NOMO-1 treated with dmso at 0.1 percent for 144 hours (cell line): ENCODE measurements at regions not wholly inside any gene's neighbourhood (a gene's known extent, or its start where the extent isn't known, plus 50 kb on each side); places are given as distances from the start of the nearest gene placed in this dataset.
"Not testable (repeated sequence)": the region's sequence is repeated elsewhere in the genome, so short reads cannot be mapped to it uniquely, and the experiment has no call there.

ENCODE experiments used
- DNase-seq: peaks from one replicate; lab custom pipeline; 2025; ENCODE audit not compliant: unreplicated experiment; lab: John Stamatoyannopoulos, UW

GRCh38 chr17:63171428-63172393 lies 205.7 kb downstream of the TANC2 start:
- DNase-seq, result no peak

- no peak for DNase-seq
Measured at GRCh38 chr17:63173450-63173849, 207.4 kb downstream of the TANC2 start.

GRCh38 chr17:63173903-63174302 lies 207.9 kb downstream of the TANC2 start:
- no peak for DNase-seq

GRCh38 chr17:63178530-63178929 lies 212.5 kb downstream of the TANC2 start:
- DNase-seq, result no peak

- DNase-seq, result no peak
Measured at GRCh38 chr17:63181856-63182255, 215.8 kb downstream of the TANC2 start.

- no peak for DNase-seq
Measured at GRCh38 chr17:63185420-63185819, 219.4 kb downstream of the TANC2 start.

GRCh38 chr17:63189082-63189481 lies 223.0 kb downstream of the TANC2 start:
- DNase-seq, result no peak

- no peak for DNase-seq
Measured at GRCh38 chr17:63189930-63190329, 223.9 kb downstream of the TANC2 start.

GRCh38 chr17:63190821-63191370 lies 224.9 kb downstream of the TANC2 start:
- DNase-seq, result no peak

GRCh38 chr17:63191610-63192009 lies 225.6 kb downstream of the TANC2 start:
- peak; percentile 74 for DNase-seq

GRCh38 chr17:63193827-63194226 lies 227.8 kb downstream of the TANC2 start:
- no peak for DNase-seq

- DNase-seq, result no peak
Measured at GRCh38 chr17:63196772-63197335, 230.8 kb downstream of the TANC2 start.

GRCh38 chr17:63203652-63204051 lies 237.6 kb downstream of the TANC2 start:
- no peak for DNase-seq

- no peak for DNase-seq
Measured at GRCh38 chr17:63221939-63222338, 224.2 kb downstream of the CYB561 start.

- DNase-seq, result no peak
Measured at GRCh38 chr17:63222655-63223054, 223.5 kb downstream of the CYB561 start.

- DNase-seq, result no peak
Measured at GRCh38 chr17:63223212-63223911, 222.7 kb downstream of the CYB561 start.

- DNase-seq, result no peak
Measured at GRCh38 chr17:63224644-63225043, 221.5 kb downstream of the CYB561 start.

- DNase-seq, result not testable (repeated sequence)
Measured at GRCh38 chr17:63226720-63227119, 219.4 kb downstream of the CYB561 start.

GRCh38 chr17:63231015-63231620 lies 215.0 kb downstream of the CYB561 start:
- not testable (repeated sequence) for DNase-seq

GRCh38 chr17:63232565-63233310 lies 213.4 kb downstream of the CYB561 start:
- DNase-seq, result no peak
